Naive thymus-derived CD4-positive, alpha-beta T cell (primary cell): ENCODE measurements at regions not wholly inside any gene's neighbourhood (a gene's known extent, or its start where the extent isn't known, plus 50 kb on each side); places are given as distances from the start of the nearest gene placed in this dataset. TPM values are rescaled to one million over a fixed set of nuclear protein-coding genes. Genes with fewer than 3 reads are reported as not detected.
"Not testable (repeated sequence)": the region's sequence is repeated elsewhere in the genome, so short reads cannot be mapped to it uniquely, and the experiment has no call there.

Experiments used
- ATAC-seq: fragments of 150-1000 bp; cut with Tn5 transposase; 2 replicates; pipeline ENCODE4 v1.10.0; 2021; ENCODE audit warnings: mild to moderate bottlenecking, moderate library complexity
- CTCF ChIA-PET: fragments of 350-600 bp; sonication (Branson Sonifier 250); formaldehyde crosslinking; loops from one replicate; lab custom pipeline; 2021; ENCODE audit warnings: antibody characterized with exemption; lab: Charles Lee
- POLR2A ChIA-PET: fragments of 350-600 bp; sonication (Branson Sonifier 250); formaldehyde crosslinking; loops from one replicate; lab custom pipeline; 2021; ENCODE audit warnings: antibody characterized with exemption, inconsistent platforms; lab: Charles Lee
- DNase-seq, 9 donors: peaks; one replicate each; pipeline versions ENCODE4 v3.0.0 to v3.0.0-alpha.2; 2020 to 2022; ENCODE audit warnings: mixed read lengths in 1 of 9
- H3K27ac ChIP-seq: one replicate; pipeline ENCODE4 v1.7.0; 2013; ENCODE audit warnings: mild to moderate bottlenecking, low read depth, low read length, moderate library complexity
- H3K27me3 ChIP-seq, 2 donors: one replicate each; pipeline ENCODE4 v1.7.0; 2013; ENCODE audit warnings: low read length in 2 of 2, mild to moderate bottlenecking in 2 of 2, moderate library complexity in 2 of 2; ENCODE audit not compliant: control insufficient read depth in 2 of 2, insufficient read depth in 2 of 2
- H3K36me3 ChIP-seq, 3 experiments: 1 replicate in 2 of 3; 2 replicates in 1 of 3; pipeline ENCODE4 v1.7.0; 2013; ENCODE audit warnings: low read length in 3 of 3, mild to moderate bottlenecking in 3 of 3, moderate library complexity in 1 of 3; ENCODE audit not compliant: insufficient read depth in 3 of 3, control insufficient read depth in 2 of 3
- H3K4me1 ChIP-seq, 2 donors: one replicate each; pipeline ENCODE4 v1.7.0; 2013; ENCODE audit warnings: low read length in 2 of 2, mild to moderate bottlenecking in 2 of 2, moderate library complexity in 1 of 2; ENCODE audit not compliant: control insufficient read depth in 2 of 2, insufficient read depth in 2 of 2
- H3K4me3 ChIP-seq: 2 replicates; pipeline ENCODE4 v1.7.0; 2013; ENCODE audit warnings: mild to moderate bottlenecking, low read length
- H3K9me3 ChIP-seq, 3 experiments: 1 replicate in 2 of 3; 2 replicates in 1 of 3; pipeline ENCODE4 v1.7.0; 2013; ENCODE audit warnings: low read length in 3 of 3; ENCODE audit not compliant: control insufficient read depth in 2 of 3
- H3K27ac Mint-ChIP-seq, 9 donors: one replicate each; pipeline ENCODE4 v1.8.0; 2020 to 2022; ENCODE audit warnings: mixed read lengths in 9 of 9, mild to moderate bottlenecking in 8 of 9, moderate library complexity in 5 of 9, inconsistent platforms in 2 of 9
- H3K27me3 Mint-ChIP-seq, 5 donors: one replicate each; pipeline ENCODE4 v1.8.0; 2021 to 2022; ENCODE audit warnings: mixed read lengths in 5 of 5, mild to moderate bottlenecking in 1 of 5
- H3K36me3 Mint-ChIP-seq, 5 donors: one replicate each; pipeline ENCODE4 v1.8.0; 2020 to 2022; ENCODE audit warnings: mixed read lengths in 5 of 5, mild to moderate bottlenecking in 3 of 5, inconsistent platforms in 1 of 5
- H3K4me1 Mint-ChIP-seq, 7 donors: one replicate each; pipeline ENCODE4 v1.8.0; 2020 to 2022; ENCODE audit warnings: mixed read lengths in 7 of 7, mild to moderate bottlenecking in 3 of 7, inconsistent platforms in 1 of 7
- H3K4me3 Mint-ChIP-seq, 10 donors: one replicate each; pipeline ENCODE4 v1.8.0; 2020 to 2022; ENCODE audit warnings: mild to moderate bottlenecking in 10 of 10, mixed read lengths in 10 of 10, moderate library complexity in 6 of 10, inconsistent platforms in 2 of 10
- H3K9me3 Mint-ChIP-seq, 11 donors: one replicate each; pipeline ENCODE4 v1.8.0; 2020 to 2022; ENCODE audit warnings: mixed read lengths in 11 of 11, mild to moderate bottlenecking in 4 of 11, inconsistent platforms in 1 of 11, moderate library complexity in 1 of 11
- intact Hi-C, 2 donors: fragments of 100-400 bp; cut with micrococcal nuclease; formaldehyde crosslinking; loops; one replicate each; pipeline ENCODE4 v1.15.1; 2023
- microRNA-seq: library from miRNA; unstranded; fragments of <30 nt; microRNA quantifications from one replicate; pipeline ENCODE4 v1.2.0, GENCODE V29; 2022; ENCODE audit warnings: borderline microRNAs expressed

GRCh38 chr16:29607428-29607823 lies 55.6 kb upstream of the SPN start:
- H3K4me1 ChIP-seq, H3K36me3 Mint-ChIP-seq, H3K27me3 ChIP-seq, CTCF ChIA-PET, intact Hi-C loops, H3K9me3 ChIP-seq, H3K4me3 ChIP-seq, ATAC-seq, H3K27ac ChIP-seq, H3K9me3 Mint-ChIP-seq, POLR2A ChIA-PET, H3K27me3 Mint-ChIP-seq, H3K4me3 Mint-ChIP-seq, DNase-seq, H3K36me3 ChIP-seq: not testable (repeated sequence)
- Mint-ChIP-seq H3K27ac (peak overlapping the region in 2 of 9 donors; percentile 9 to 65), H3K4me1 (peaks cover 6 to 37% (median 29%) of the 10 kb centered on the region in 7 donors)

GRCh38 chr16:29612381-29613306 lies 50.4 kb upstream of the SPN start:
- H3K27ac ChIP-seq: peak overlapping the region; percentile 82
- H3K27me3 ChIP-seq, H3K9me3 ChIP-seq, H3K9me3 Mint-ChIP-seq, H3K4me1 ChIP-seq, H3K36me3 ChIP-seq, H3K27me3 Mint-ChIP-seq, H3K36me3 Mint-ChIP-seq: not testable (repeated sequence)
- peak; percentile 69 for ATAC-seq
- DNase-seq: peak in 8 of 9 donors; percentile 27 to 64 (median 51)
- Mint-ChIP-seq H3K4me3 (peak overlapping the region; percentile 88 to 97 (median 94)), H3K4me1 (peaks cover 6 to 25% (median 19%) of the 10 kb centered on the region in 7 donors), H3K27ac (peak overlapping the region; percentile 88 to 97 (median 93))
- H3K4me3 ChIP-seq: peak overlapping the region; percentile 71
- CTCF ChIA-PET: interaction anchor here (0.7 kb wide), 1 partner anchor 250 kb away, joined by 4 read pairs; no protein-coding TSS in a partner anchor
- POLR2A ChIA-PET: interaction anchor here (0.6 to 0.8 kb wide), 2 partner anchors 12 to 89 kb away, joined by 3 to 7 read pairs; no protein-coding TSS in a partner anchor
- intact Hi-C loops: loop anchor here (1.0 to 2.0 kb wide), 2 partner anchors 17 to 52 kb away; no protein-coding TSS in a partner anchor

Small RNA genes in the stretch of these regions (microRNA-seq; reads per million reads assigned to microRNA genes)
- not detected for gene MIR3680-2
